ENCODE measurements at regions not wholly inside any gene's neighbourhood (a gene's known extent, or its start where the extent isn't known, plus 50 kb on each side); places are given as distances from the start of the nearest gene placed in this dataset.

DNA sequence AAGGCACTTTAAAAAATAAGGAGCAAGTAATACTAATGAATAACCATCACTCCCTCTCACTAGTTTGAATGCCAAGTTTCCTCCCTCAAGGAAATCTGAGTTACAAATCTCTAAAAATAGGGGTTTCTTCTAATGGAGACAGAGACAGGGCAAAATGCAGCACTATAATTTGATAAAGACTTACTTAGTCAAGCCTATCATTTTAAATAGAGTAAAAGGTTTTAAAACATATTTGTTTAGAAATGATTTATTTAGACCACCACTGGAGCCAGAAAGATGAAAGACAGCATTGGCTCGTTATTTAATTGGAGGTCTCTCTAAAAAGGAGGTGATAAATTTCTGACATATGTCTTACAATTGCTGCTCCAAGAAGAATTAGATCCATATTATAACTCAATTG, 228.7 kb downstream of the TLE1 start:
- DNase-seq (ENCODE audit: low read depth, low spot score): no peak
- H3K4me3 ChIP-seq (ENCODE audit: low read depth, low read length): no peak overlapping the region
- ChIA-PET CTCF (no interaction called here), POLR2A (no interaction called here)
- TF ChIP-seq, protein P1, sequence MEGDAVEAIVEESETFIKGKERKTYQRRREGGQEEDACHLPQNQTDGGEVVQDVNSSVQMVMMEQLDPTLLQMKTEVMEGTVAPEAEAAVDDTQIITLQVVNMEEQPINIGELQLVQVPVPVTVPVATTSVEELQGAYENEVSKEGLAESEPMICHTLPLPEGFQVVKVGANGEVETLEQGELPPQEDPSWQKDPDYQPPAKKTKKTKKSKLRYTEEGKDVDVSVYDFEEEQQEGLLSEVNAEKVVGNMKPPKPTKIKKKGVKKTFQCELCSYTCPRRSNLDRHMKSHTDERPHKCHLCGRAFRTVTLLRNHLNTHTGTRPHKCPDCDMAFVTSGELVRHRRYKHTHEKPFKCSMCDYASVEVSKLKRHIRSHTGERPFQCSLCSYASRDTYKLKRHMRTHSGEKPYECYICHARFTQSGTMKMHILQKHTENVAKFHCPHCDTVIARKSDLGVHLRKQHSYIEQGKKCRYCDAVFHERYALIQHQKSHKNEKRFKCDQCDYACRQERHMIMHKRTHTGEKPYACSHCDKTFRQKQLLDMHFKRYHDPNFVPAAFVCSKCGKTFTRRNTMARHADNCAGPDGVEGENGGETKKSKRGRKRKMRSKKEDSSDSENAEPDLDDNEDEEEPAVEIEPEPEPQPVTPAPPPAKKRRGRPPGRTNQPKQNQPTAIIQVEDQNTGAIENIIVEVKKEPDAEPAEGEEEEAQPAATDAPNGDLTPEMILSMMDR (IDR thresholded peaks at IDR 0.05; ENCODE audit: insufficient read depth, low read length, missing control alignments): no peak

DNA sequence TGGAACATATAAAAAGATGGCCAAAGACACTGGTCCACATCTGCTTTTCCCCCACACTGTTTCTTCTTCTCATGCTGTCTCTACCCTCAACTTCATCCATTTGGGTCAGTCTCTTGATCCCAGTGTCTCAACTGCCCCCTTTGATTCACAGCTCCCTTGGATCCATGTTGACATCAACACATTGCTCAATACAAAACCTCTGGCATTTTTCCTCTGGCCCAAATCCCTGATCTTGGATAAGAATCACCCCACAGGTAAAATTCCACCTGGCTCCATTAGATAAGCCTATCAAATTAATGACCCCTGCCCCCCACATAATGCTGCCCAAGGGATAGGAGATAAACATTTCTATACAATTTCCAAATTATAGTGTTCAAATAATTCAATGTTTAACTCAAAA, 229.8 kb downstream of the TLE1 start:
- H3K4me3 ChIP-seq (ENCODE audit: low read depth, low read length): no peak overlapping the region
- no peak for DNase-seq (ENCODE audit: low read depth, low spot score)
- POLR2A ChIA-PET: no interaction called here
- CTCF ChIA-PET: no interaction called here
- TF ChIP-seq, protein P1 (IDR thresholded peaks at IDR 0.05; ENCODE audit: insufficient read depth, low read length, missing control alignments): no peak

DNA sequence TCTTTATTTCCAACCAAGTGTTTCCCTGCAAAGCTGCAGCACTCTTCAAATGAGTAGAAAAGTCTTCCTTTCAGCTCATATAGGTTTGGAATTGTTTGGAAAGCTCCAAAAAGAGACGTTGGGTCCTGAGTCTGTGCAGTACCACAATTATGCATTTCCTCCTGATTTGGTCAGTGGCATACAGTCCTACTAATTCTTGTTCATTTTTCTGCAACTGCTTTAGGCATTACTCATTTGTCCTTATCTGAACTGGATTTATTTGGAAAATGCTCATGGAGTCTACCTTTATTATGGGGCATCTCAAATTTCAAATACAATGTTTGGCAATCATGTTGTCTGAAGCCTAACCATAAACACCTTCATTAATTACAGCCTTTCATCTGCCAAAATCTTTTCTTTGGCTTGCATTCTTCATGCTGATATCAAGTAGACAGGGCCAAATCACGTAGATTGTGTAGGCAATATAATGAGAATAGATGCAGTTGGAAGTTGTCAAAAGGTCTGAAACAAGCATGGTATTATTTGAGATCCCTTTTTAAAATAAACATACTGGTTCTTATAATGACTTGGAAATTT, 232.8 kb downstream of the TLE1 start:
- POLR2A ChIA-PET: no interaction called here
- DNase-seq (ENCODE audit: low read depth, low spot score): no peak
- CTCF ChIA-PET: no interaction called here
- no peak overlapping the region for H3K4me3 ChIP-seq (ENCODE audit: low read depth, low read length)
- TF ChIP-seq, protein P1 (IDR thresholded peaks at IDR 0.05; ENCODE audit: insufficient read depth, low read length, missing control alignments): no peak

DNA sequence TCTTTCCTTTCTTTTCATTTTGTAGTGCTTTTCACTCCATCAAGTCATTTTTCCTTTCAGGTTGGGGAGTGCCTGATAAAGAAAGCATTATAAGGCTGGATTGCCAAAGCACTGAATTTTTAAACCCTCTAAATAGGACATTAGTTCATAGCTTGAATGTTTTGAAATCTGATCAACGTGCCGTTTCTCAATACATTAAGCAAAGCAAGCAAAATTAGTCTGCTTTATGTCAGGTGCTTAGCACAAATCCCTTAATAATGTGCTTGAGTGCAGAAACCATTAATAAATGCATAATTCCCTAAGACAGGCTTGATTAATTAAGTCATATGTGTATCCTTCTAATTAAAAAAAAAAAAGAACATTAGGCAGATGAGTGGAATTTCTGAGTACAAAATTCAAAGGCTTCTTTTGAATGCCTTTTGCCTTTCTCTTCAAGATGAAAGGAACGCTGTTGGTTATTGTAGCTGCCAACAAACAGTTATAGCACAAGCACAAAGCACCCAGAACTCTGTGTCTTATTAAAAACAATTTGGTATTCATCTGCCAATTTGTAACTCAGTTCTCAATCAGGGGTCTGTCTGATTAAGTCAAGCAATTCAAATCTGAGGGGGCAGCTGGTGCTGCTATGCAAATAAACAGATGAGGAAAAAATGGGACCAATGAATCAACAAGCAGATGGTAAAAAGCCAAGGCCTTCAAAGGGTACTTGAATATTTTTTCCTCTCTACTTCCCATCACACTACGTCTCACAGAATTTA, 233.7 kb downstream of the TLE1 start:
- TF ChIP-seq, protein P1 (IDR thresholded peaks at IDR 0.05; ENCODE audit: insufficient read depth, low read length, missing control alignments): no peak
- H3K4me3 ChIP-seq (ENCODE audit: low read depth, low read length): no peak overlapping the region
- CTCF ChIA-PET: no interaction called here
- no peak for DNase-seq (ENCODE audit: low read depth, low spot score)
- POLR2A ChIA-PET: no interaction called here

DNA sequence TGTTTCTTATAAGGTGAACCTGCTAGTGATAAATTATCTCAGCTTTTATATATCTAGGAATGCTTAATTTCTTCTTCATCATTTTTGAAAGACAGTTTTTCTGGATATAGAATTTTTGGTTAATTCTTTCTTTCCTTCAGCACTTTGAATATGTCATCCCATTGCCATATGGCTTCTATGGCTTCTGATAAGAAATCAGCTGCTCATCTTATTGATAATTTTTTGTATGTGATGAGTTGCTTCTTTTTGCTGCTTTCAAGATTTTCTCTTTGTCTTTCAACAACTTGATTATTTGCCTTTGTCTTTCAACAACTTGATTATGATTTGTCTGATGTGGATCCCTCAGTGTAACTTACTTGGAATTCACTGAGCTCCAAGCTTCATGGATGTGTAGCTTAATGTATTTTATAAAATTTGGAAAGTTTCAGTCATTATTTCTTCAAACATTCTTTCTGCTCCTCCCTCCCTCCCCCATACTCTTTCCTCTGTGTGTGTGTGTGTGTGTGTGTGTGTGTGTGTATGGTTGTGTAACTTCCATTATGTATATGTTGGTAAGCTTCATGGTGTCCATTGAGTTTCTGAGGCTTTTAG, 243.9 kb downstream of the TLE1 start:
- TF ChIP-seq, protein P1 (IDR thresholded peaks at IDR 0.05; ENCODE audit: insufficient read depth, low read length, missing control alignments): no peak
- DNase-seq (ENCODE audit: low read depth, low spot score): no peak
- CTCF ChIA-PET: no interaction called here
- POLR2A ChIA-PET: no interaction called here
- no peak overlapping the region for H3K4me3 ChIP-seq (ENCODE audit: low read depth, low read length)

DNA sequence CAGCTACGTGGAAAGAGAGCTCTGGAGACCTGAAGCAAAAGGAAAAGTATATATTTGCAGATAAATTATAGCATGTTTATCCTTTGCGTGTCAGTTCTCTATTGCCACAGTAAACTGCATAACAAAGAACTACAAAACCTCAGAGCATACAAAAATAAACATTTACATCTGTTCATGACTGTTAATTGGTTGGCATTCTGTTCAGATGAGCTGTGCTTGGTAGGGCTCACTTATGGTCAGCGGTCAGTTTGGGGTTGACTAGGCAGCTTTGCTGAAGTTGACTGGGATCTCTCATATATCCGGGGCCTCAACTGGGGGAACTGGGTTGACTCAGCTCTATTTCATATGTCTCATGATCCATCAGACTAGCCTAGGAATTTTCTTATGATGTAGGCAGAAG, 257.7 kb downstream of the TLE1 start:
- peak; percentile 82 for DNase-seq (ENCODE audit: low read depth, low spot score)
- no peak overlapping the region for H3K4me3 ChIP-seq (ENCODE audit: low read depth, low read length)
- POLR2A ChIA-PET: interaction anchor here (1.0 to 1.4 kb wide), 2 partner anchors 15 to 42 kb away, joined by 3 to 7 read pairs; no protein-coding TSS in a partner anchor
- CTCF ChIA-PET: no interaction called here
- TF ChIP-seq, protein P1 (IDR thresholded peaks at IDR 0.05; ENCODE audit: insufficient read depth, low read length, missing control alignments): no peak
